ENCODE measurements at regions not wholly inside any gene's neighbourhood (a gene's known extent, or its start where the extent isn't known, plus 50 kb on each side); places are given as distances from the start of the nearest gene placed in this dataset.

DNA sequence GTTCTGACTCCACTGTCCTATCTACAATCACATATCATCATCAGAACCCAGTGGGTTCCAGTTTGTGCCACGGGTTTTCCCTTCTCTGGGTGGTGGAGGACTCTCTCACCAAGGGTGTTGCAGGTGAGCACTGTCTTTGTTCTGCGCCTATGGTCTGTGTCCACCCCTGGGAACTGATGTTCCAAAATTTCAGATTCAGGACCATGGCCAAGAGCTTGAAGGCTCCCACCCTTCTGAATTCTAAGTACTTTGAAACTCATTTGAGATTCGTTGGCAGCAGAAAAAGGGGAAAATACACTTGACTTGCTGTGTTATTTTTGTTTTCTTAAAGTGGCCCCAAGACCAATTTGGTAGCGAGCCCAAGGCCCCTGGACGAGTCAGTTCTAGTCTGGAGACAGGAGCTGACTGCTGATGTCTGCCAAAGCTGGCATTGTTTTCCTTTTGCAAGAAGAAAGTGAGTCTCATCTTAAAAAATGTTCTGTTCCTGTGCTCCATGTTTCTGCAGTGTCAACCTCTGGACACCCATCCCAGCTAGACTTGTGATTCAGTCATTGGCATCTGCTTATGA lies 310.9 kb downstream of the HAPSTR1 start:
- Mint-ChIP-seq H3K4me1 (no peaks in the 10 kb centered on the region), H3K27me3 (no peaks in the 10 kb centered on the region), H3K4me3 (no peak overlapping the region), H3K9me3 (peaks cover 1% of the 10 kb centered on the region), H3K36me3 (no peaks in the 10 kb centered on the region), H3K27ac (no peak overlapping the region)
- DNase-seq = no peak

DNA sequence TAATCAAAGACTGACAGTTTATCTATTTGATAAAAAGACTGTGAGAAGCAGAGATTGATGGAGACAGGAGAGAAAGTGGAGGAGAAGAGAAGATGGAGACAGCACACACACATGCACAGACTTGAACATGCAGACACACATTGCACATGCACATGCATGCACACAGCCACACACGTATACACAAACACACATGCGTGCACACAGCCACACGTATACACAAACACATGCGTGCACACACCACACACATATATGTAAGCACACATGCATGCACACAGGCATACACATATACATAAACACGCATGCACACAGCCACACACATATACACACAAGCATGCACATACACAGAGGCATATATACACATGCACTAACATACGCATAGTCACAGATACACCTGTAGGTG lies 313.4 kb downstream of the HAPSTR1 start:
- Mint-ChIP-seq H3K27me3 (no peaks in the 10 kb centered on the region), H3K9me3 (no peaks in the 10 kb centered on the region), H3K36me3 (no peaks in the 10 kb centered on the region), H3K4me1 (no peaks in the 10 kb centered on the region), H3K4me3 (no peak overlapping the region), H3K27ac (no peak overlapping the region)
- DNase-seq = no peak

- Mint-ChIP-seq H3K36me3 (no peaks in the 10 kb centered on the region), H3K27me3 (no peaks in the 10 kb centered on the region), H3K4me1 (no peaks in the 10 kb centered on the region), H3K27ac (no peak overlapping the region), H3K9me3 (no peaks in the 10 kb centered on the region), H3K4me3 (no peak overlapping the region)
- no peak for DNase-seq
These were observed 314.7 kb downstream of the HAPSTR1 start for GRCh38 chr16:9406038-9406712.

GRCh38 chr16:9407206-9407758 lies 315.8 kb downstream of the HAPSTR1 start:
- H3K27me3 Mint-ChIP-seq = no peaks in the 10 kb centered on the region
- H3K4me1 Mint-ChIP-seq = no peaks in the 10 kb centered on the region
- H3K27ac Mint-ChIP-seq = no peak overlapping the region
- H3K9me3 Mint-ChIP-seq = no peaks in the 10 kb centered on the region
- no peak overlapping the region for H3K4me3 Mint-ChIP-seq
- no peaks in the 10 kb centered on the region for H3K36me3 Mint-ChIP-seq
- DNase-seq = no peak

DNA sequence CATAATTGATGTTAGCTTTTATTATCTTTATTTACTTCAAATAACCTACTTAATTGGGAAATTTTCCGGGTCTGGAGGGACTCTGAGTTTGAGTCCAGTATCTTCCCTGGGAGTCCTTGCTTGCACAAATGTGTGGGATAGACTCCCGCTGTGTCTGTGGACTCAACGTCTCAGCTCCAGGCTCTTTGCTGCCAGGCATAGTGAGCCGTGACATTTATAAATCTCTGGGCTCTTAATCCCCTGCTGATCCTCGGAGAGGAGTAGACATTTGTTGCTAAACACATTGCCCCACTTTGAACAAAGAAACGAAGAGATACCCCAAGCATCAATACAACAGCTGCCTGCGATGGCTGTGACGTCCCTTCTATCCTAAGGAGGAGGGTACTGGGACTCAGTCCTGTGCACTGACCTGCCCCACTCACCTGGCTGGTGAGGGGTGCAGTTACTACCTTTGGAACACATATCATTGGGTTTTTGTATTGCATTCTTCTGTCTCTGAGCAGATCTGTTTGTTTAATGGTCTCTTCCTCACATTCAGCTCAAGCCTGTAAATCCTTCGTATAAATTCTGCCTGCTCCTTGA lies 316.9 kb downstream of the HAPSTR1 start:
- H3K27me3 Mint-ChIP-seq = no peaks in the 10 kb centered on the region
- no peaks in the 10 kb centered on the region for H3K4me1 Mint-ChIP-seq
- H3K4me3 Mint-ChIP-seq = no peak overlapping the region
- H3K9me3 Mint-ChIP-seq = no peaks in the 10 kb centered on the region
- no peak overlapping the region for H3K27ac Mint-ChIP-seq
- H3K36me3 Mint-ChIP-seq = no peaks in the 10 kb centered on the region
- no peak for DNase-seq

- DNase-seq = no peak
- no peaks in the 10 kb centered on the region for H3K36me3 Mint-ChIP-seq
- H3K27me3 Mint-ChIP-seq = no peaks in the 10 kb centered on the region
- no peak overlapping the region for H3K4me3 Mint-ChIP-seq
- no peaks in the 10 kb centered on the region for H3K4me1 Mint-ChIP-seq
- no peak overlapping the region for H3K27ac Mint-ChIP-seq
- no peaks in the 10 kb centered on the region for H3K9me3 Mint-ChIP-seq
These were observed 318.4 kb downstream of the HAPSTR1 start for GRCh38 chr16:9409560-9410493.

DNA sequence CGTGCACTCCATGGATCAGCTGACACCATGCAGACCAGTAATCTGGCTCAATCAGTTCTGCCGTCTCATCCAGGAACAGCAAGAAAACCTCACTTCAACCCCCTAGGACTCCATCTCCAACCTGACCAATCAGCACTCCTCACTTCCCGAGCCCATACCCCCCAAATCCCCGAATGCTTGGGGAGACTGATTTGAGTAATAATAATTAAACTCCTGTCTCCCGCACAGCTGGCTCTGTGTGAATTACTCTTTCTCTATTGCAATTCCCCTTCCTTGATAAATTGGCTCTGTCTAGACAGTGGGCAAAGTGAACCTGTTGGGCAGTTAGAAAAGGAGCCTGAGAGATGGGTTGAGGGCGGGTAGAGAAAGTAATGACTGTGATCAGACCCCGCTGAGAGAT lies 320.0 kb downstream of the HAPSTR1 start:
- H3K27ac Mint-ChIP-seq = no peak overlapping the region
- H3K4me3 Mint-ChIP-seq = no peak overlapping the region
- H3K36me3 Mint-ChIP-seq = no peaks in the 10 kb centered on the region

GRCh38 chr16:9412031-9412914 lies 320.8 kb downstream of the HAPSTR1 start:
- H3K27me3 Mint-ChIP-seq = no peaks in the 10 kb centered on the region
- DNase-seq = no peak
- no peaks in the 10 kb centered on the region for H3K36me3 Mint-ChIP-seq
- no peaks in the 10 kb centered on the region for H3K4me1 Mint-ChIP-seq
- H3K27ac Mint-ChIP-seq = no peak overlapping the region
- peaks cover 3% of the 10 kb centered on the region for H3K9me3 Mint-ChIP-seq
- H3K4me3 Mint-ChIP-seq = no peak overlapping the region

More for the DNA sequence above, 320.0 kb downstream of the HAPSTR1 start:
- Mint-ChIP-seq H3K4me1 (no peaks in the 10 kb centered on the region), H3K9me3 (no peaks in the 10 kb centered on the region), H3K27me3 (no peaks in the 10 kb centered on the region)
- DNase-seq = no peak

DNA sequence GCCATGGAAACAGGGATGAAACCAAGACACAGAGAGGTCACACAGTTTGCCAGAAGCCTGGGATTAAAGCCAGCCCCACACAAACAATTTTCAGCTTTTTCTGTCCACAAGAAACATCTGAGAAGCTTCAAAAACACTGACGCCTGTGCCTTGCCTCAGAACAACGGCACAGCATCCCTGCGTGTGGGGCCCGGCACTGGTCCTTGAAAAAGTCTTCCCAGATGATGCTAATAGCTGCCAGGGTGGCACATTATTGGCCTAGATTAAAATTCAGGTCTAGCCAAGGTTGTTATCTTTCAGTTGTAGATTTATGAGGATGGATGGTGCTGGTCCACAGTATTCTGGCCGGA lies 321.4 kb downstream of the HAPSTR1 start:
- no peaks in the 10 kb centered on the region for H3K4me1 Mint-ChIP-seq
- H3K27me3 Mint-ChIP-seq = no peaks in the 10 kb centered on the region
- DNase-seq = no peak
- H3K4me3 Mint-ChIP-seq = no peak overlapping the region
- H3K9me3 Mint-ChIP-seq = peaks cover 3% of the 10 kb centered on the region
- H3K36me3 Mint-ChIP-seq = no peaks in the 10 kb centered on the region
- H3K27ac Mint-ChIP-seq = no peak overlapping the region

DNA sequence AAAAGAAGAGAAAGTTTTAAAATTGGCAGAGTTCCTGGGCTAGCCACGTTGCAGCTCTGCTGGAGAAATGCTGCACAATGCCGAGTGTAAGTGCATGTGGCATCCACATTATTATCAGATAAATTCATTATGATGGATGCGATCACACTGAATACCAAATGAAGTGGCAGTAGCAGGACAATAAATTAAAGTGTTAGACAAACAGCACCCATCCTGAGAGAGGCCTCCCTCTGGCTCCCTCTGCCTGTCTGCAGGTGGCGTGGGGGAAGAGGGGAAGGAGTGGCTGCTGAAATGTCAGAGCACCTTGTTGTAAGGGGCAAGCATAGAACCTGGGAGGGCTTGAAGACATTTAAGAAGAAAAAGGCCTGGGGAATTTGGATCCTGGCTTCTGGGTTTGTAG lies 324.1 kb downstream of the HAPSTR1 start:
- Mint-ChIP-seq H3K4me1 (no peaks in the 10 kb centered on the region), H3K9me3 (peaks cover 3% of the 10 kb centered on the region), H3K36me3 (no peaks in the 10 kb centered on the region)

GRCh38 chr16:9417898-9418297 lies 326.5 kb downstream of the HAPSTR1 start:
- Mint-ChIP-seq H3K27me3 (no peaks in the 10 kb centered on the region), H3K36me3 (no peaks in the 10 kb centered on the region), H3K4me1 (no peaks in the 10 kb centered on the region), H3K27ac (no peak overlapping the region), H3K4me3 (no peak overlapping the region), H3K9me3 (peaks cover 3% of the 10 kb centered on the region)
- no peak for DNase-seq

More for the DNA sequence above, 324.1 kb downstream of the HAPSTR1 start:
- Mint-ChIP-seq H3K27me3 (no peaks in the 10 kb centered on the region), H3K4me3 (no peak overlapping the region), H3K27ac (no peak overlapping the region)
- no peak for DNase-seq

GRCh38 chr16:9419161-9419560 lies 327.7 kb downstream of the HAPSTR1 start:
- peaks cover 3% of the 10 kb centered on the region for H3K9me3 Mint-ChIP-seq
- no peaks in the 10 kb centered on the region for H3K27me3 Mint-ChIP-seq
- H3K27ac Mint-ChIP-seq = no peak overlapping the region
- DNase-seq = no peak
- no peak overlapping the region for H3K4me3 Mint-ChIP-seq
- no peaks in the 10 kb centered on the region for H3K4me1 Mint-ChIP-seq
- H3K36me3 Mint-ChIP-seq = no peaks in the 10 kb centered on the region

- H3K27ac Mint-ChIP-seq = no peak overlapping the region
- no peaks in the 10 kb centered on the region for H3K4me1 Mint-ChIP-seq
- DNase-seq = no peak
- H3K4me3 Mint-ChIP-seq = no peak overlapping the region
- H3K27me3 Mint-ChIP-seq = no peaks in the 10 kb centered on the region
- no peaks in the 10 kb centered on the region for H3K36me3 Mint-ChIP-seq
- no peaks in the 10 kb centered on the region for H3K9me3 Mint-ChIP-seq
These were observed 331.5 kb downstream of the HAPSTR1 start for GRCh38 chr16:9422762-9423513.

DNA sequence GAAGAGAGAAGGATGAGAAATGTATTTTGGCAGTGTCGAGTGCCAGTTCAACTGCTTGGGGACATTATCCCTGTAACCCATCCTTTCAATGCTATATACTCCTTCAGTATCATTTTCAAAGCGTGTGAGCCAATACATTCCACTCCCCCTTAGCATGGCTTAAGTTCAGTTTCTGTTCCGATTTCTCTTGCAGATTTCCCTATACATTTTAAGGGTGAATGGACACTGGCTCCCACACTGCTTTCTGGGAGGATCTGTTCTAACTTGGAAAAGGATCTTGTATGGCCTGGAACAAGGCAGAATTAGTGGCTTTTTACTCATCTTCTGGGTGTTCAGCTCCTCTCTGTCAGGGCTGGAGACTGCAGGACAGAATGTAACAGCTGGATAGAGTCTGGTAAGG lies 333.8 kb downstream of the HAPSTR1 start:
- Mint-ChIP-seq H3K9me3 (no peaks in the 10 kb centered on the region), H3K27ac (no peak overlapping the region), H3K4me3 (no peak overlapping the region), H3K36me3 (no peaks in the 10 kb centered on the region), H3K4me1 (no peaks in the 10 kb centered on the region), H3K27me3 (no peaks in the 10 kb centered on the region)
- no peak for DNase-seq
